Spleen (tissue), 7 donors: ENCODE measurements at regions not wholly inside any gene's neighbourhood (a gene's known extent, or its start where the extent isn't known, plus 50 kb on each side); places are given as distances from the start of the nearest gene placed in this dataset.

Experiments
- CTCF ChIP-seq, 11 experiments: fragments of 200-600 bp in 7 of 11; fragments of 450-650 bp in 4 of 11; sonication (generic) in 4 of 11; IDR thresholded peaks in 8 of 11; conservative IDR thresholded peaks in 3 of 11; 1 replicate in 7 of 11; 2 replicates in 4 of 11; pipeline versions ENCODE4 v1.4.0 to v1.8.0; 2016 to 2021; ENCODE audit warnings: antibody characterized with exemption in 11 of 11, inconsistent platforms in 4 of 11, mild to moderate bottlenecking in 1 of 11
- POLR2A ChIP-seq, 3 donors: fragments of 450-650 bp; IDR thresholded peaks; one replicate each; pipeline ENCODE4 v1.5.1; 2017; ENCODE audit warnings: antibody characterized with exemption in 3 of 3, mild to moderate bottlenecking in 1 of 3
- POLR2AphosphoS5 ChIP-seq, 3 donors: sonication (generic); formaldehyde crosslinking; IDR thresholded peaks; one replicate each; pipeline ENCODE4 v1.5.1; 2017; ENCODE audit warnings: antibody characterized with exemption in 3 of 3
- donor health status: DM: no; HTN: no; CAD: no; lungs with moderate emphysema.
- donor health status: DM: no; HTN: no; CAD: no.
- donor health status: DM: no; HTN: no; CAD: no.

GRCh38 chr6:147808640-147809039, 300.1 kb downstream of the SAMD5 start:
- TF ChIP-seq CTCF (IDR thresholded peaks at IDR 0.05 in 8 of 11, conservative IDR thresholded peaks at IDR 0.05 in 3 of 11) (no peak), POLR2AphosphoS5 (IDR thresholded peaks at IDR 0.05) (no peak), POLR2A (IDR thresholded peaks at IDR 0.05) (no peak)
